Left colon (tissue), 2 donors: ENCODE measurements at regions not wholly inside any gene's neighbourhood (a gene's known extent, or its start where the extent isn't known, plus 50 kb on each side); places are given as distances from the start of the nearest gene placed in this dataset.

Experiments
- ATAC-seq: fragments of 200-7000 bp; cut with Tn5 transposase; one replicate; pipeline ENCODE4 v1.9.1; 2020; ENCODE audit warnings: mild to moderate bottlenecking, moderate library complexity
- DNase-seq, 2 donors: peaks; one replicate each; pipeline ENCODE4 v3.0.0-alpha.2; 2020
- intact Hi-C, 2 donors: fragments of 100-400 bp; cut with DNase I in 1 of 2; cut with micrococcal nuclease in 1 of 2; formaldehyde crosslinking; loops; one replicate each; pipeline versions ENCODE4 v1.11.2 to v1.14.0; 2022; cut with DNase I, micrococcal nuclease
- donor health status: DM: no; HTN: no; CAD: no.
- donor health status: DM: yes; HTN: yes; CAD: no.

DNA sequence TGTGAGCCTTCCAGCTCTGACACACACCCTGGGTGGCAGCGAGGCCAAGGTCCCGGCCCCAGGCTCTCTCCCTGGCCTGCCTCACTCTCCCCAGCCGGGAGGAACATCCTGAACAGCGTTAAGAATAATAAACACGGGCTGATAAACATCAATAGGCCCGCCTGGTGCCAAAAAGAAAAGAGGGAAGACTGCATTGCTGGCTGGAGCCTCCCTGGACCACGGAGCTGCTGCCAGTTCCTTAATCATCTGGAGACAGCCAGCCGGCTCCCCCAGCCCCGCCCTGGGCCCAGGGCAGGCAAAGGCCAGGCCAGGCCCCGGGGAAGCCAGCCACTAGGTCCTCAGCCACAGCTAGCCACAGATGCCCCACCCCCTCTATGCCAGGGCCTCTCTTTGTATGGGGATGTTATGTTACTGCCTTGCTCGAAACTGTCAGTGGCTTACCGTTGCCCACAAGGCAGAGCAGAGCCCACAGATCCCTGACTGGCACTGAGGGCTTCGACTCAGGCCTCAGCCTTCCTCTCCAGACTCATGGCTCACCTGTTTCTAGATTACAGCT lies 293.7 kb downstream of the DYSF start:
- intact Hi-C loops = no loop called here
- DNase-seq (peak; percentile 33 to 49), ATAC-seq (peak; percentile 60)

DNA sequence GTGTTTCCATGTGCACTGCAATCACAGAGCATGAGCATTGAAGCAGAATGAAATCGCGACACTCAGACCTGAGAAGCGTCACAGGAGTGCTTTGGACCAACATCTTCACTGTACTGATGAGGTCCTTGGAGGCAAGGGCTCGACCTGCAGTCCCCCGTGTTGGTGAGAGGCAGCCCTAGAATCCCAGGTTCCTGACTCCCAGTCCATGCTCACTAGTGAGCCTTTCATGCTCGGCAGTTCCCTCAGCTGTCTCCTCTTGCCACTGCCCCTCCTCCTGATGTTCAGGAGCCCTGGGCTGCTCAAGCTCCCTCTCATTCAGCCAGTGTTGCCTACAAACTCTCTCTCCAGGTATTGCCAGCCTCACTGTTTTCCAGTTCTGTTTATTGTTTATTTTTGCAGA lies 291.4 kb downstream of the DYSF start:
- DNase-seq (no peak), ATAC-seq (no peak)
- intact Hi-C loops = no loop called here

DNA sequence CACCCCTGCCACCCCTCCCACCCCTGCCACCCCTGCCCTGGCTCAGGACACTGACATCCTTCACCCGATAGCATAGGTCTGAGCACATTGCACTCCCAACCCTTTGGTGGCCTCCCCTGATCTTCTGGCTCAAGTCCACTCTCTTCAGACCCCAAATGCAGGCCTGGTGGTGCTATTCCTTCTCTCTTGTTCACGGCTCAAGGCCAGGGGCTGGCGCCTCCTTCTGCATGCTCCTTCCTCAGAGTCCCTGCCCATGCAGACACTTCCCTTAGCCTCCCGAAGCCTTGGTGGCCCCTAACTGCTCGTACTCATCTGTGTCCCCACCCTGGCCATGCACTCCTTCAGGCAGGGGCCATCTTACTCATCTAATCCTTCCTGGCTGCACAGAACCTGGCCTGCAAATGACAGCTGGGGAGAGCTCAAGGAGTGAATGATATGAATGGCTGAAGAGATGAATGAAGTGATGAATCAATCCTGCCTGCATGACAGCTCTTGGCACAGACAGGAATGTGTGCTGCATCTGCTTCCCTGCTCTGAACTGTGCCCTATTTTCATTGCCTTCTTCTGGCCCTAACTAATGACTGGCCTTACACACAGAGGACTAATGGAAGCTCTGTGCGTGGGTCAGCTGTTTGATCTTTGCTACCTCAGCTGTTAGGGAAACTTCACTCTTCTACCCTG lies 290.8 kb downstream of the DYSF start:
- intact Hi-C loops = no loop called here
- DNase-seq = no peak
- ATAC-seq = no peak

DNA sequence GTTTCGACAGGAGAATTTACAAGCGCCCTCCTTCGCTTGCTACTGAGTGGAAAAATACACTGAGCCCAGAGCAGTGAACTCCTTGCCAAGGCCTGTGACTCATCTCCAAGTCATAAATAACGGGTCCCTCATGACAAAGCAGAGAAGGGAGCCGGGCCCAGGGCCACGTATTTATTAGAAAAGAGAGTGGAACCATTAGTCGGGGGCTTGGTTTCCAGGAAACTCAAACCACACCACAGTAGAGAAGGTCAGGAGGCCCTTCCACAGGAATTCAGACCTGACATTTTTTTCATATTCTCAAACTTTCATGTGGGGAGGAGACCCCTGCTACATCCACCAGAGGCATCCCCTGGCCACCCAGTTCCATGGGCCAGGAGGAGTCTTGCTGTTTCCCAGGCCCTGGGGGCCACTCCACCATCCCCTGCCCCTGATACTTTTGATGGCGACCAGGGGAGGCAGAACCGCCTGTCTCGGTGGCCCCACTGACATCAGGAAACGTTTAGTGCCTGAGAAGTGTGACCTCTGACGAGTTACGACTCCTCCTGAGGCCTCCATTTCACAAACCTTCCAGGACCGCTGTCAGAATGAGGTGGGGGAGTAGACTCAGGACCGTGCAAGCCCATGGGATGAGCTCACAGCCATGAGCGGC lies 289.7 kb downstream of the DYSF start:
- intact Hi-C loops = no loop called here
- ATAC-seq (no peak), DNase-seq (peak; percentile 42 to 64)

DNA sequence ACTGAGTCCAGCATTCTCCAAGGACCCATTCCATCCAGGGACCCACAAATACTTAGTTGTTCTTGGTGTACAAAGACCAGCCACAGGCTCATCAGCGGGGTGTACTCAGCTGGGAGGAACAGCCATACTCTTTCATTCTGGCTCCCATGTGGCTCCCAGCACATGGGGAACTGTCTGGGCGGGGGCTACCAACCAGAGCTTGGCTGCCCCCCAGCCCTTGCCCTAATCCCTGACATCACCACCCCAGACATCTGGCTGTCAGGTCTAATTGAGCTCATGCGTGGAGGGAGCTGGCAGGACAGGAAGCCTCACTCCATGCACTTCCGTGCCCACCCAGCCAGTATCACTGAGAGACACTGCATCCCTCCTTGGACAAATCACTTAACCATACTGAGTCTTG lies 283.6 kb downstream of the DYSF start:
- DNase-seq (no peak), ATAC-seq (no peak)
- intact Hi-C loops = no loop called here

DNA sequence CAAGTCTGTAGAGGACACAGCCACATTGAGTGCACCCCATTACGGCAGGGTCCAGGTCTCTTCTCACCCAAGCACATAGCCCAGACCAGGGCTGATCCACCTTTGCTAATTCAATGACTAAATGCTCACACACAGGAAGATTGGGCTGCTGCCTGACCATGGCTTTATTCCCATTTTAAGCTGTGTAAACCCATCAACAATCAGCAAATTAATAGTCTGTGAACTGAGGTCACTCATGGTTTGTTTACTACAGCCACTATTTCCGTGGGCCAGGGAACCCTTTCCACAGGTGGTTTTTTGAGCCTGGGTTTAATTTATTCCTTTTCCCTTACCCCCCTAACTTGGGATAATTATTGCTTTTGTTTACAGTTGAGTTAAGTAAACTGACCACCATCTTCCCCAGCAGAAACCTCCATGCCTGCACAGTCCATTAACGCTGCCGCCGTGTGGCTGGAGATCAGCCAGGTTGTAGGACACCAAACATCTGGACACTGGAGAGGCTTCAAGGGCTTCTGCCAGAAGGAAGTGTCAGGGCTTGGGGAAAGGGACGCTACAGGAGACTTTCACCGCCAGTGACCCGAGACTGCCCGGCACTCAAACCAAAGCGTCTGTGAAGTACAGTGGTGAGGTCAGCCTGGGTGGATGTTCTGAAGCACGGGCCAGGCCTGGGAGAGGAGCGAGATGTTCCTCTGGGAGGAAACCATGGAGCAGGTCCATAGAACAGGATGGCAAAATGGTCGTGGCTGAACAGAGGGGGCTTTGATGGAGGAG lies 282.9 kb downstream of the DYSF start:
- ATAC-seq (no peak), DNase-seq (no peak)
- intact Hi-C loops = no loop called here
